Lower leg skin (tissue), 3 donors: ENCODE measurements at regions not wholly inside any gene's neighbourhood (a gene's known extent, or its start where the extent isn't known, plus 50 kb on each side); places are given as distances from the start of the nearest gene placed in this dataset.
"Not testable (repeated sequence)": the region's sequence is repeated elsewhere in the genome, so short reads cannot be mapped to it uniquely, and the experiment has no call there.

Experiments used
- POLR2A ChIP-seq, 2 donors: fragments of 450-650 bp; IDR thresholded peaks; one replicate each; pipeline ENCODE4 v1.6.1; 2016 to 2017; ENCODE audit warnings: antibody characterized with exemption in 2 of 2, mild to moderate bottlenecking in 1 of 2, moderate library complexity in 1 of 2
- TF ChIP-seq, protein P1 (sequence below), 3 donors: fragments of 450-650 bp; IDR thresholded peaks; one replicate each; pipeline ENCODE4 v1.5.1; 2016; ENCODE audit warnings: antibody characterized with exemption in 3 of 3, mild to moderate bottlenecking in 3 of 3, moderate library complexity in 2 of 3

DNA sequence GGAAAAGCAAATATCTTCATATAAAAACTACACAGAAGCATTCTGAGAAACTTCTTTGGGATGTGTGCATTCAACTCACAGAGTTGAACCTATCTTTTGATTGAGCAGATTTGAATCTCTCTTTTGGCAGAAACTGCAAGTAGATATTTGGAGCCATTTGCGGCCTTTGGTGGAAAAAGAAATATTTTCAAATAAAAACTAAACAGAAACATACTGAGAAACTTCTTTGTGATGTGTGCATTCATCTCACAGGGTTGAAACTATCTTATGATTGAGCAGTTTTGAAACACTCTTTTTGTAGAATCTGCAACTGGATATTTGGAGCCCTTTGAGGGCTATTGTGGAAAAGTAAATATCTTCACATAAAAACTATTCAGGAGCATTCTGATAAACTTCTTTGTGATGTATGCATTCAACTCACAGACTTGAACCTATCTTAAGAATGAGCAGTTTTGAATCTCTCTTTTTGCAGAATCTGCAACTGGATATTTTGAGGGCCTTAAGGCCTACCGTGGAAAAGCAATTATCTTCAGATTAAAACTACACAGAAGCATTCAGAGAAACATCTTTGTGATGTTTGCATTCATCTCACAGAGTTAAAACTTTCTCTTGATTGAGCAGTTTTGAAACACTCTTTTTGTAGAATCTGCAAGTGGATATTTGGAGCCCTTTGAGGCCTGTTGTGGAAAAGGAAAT is 4158.2 kb upstream of the OR11H1 start:
- TF ChIP-seq, protein P1, sequence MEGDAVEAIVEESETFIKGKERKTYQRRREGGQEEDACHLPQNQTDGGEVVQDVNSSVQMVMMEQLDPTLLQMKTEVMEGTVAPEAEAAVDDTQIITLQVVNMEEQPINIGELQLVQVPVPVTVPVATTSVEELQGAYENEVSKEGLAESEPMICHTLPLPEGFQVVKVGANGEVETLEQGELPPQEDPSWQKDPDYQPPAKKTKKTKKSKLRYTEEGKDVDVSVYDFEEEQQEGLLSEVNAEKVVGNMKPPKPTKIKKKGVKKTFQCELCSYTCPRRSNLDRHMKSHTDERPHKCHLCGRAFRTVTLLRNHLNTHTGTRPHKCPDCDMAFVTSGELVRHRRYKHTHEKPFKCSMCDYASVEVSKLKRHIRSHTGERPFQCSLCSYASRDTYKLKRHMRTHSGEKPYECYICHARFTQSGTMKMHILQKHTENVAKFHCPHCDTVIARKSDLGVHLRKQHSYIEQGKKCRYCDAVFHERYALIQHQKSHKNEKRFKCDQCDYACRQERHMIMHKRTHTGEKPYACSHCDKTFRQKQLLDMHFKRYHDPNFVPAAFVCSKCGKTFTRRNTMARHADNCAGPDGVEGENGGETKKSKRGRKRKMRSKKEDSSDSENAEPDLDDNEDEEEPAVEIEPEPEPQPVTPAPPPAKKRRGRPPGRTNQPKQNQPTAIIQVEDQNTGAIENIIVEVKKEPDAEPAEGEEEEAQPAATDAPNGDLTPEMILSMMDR (IDR thresholded peaks at IDR 0.05) = not testable (repeated sequence)
- TF ChIP-seq POLR2A (IDR thresholded peaks at IDR 0.05) = not testable (repeated sequence)
